ENCODE measurements at regions not wholly inside any gene's neighbourhood (a gene's known extent, or its start where the extent isn't known, plus 50 kb on each side); places are given as distances from the start of the nearest gene placed in this dataset.
"Not testable (repeated sequence)": the region's sequence is repeated elsewhere in the genome, so short reads cannot be mapped to it uniquely, and the experiment has no call there.

DNA sequence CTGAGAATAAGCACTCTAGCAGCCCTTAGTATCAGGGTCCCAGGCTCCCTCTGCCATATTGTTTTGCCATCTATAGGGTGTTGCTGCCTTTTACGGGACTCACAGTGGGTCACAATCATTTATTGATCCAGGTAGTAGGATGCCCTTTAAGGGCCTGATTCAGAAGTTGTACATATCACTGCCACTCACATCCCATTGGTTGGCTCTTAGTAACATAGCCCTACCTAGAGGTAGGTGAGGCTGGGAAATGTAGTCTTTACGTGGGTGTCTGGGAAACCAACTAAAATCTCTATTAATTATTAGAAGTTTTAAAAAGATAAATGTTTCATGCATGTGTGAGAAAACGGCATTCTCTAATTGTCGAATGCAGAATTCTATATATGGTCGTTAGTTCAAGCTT lies 78.8 kb upstream of the ATP5PO start:
- TF ChIP-seq, protein P1, sequence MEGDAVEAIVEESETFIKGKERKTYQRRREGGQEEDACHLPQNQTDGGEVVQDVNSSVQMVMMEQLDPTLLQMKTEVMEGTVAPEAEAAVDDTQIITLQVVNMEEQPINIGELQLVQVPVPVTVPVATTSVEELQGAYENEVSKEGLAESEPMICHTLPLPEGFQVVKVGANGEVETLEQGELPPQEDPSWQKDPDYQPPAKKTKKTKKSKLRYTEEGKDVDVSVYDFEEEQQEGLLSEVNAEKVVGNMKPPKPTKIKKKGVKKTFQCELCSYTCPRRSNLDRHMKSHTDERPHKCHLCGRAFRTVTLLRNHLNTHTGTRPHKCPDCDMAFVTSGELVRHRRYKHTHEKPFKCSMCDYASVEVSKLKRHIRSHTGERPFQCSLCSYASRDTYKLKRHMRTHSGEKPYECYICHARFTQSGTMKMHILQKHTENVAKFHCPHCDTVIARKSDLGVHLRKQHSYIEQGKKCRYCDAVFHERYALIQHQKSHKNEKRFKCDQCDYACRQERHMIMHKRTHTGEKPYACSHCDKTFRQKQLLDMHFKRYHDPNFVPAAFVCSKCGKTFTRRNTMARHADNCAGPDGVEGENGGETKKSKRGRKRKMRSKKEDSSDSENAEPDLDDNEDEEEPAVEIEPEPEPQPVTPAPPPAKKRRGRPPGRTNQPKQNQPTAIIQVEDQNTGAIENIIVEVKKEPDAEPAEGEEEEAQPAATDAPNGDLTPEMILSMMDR (IDR thresholded peaks at IDR 0.05; ENCODE audit: insufficient read depth, low read depth, low read length): no peak
- ChIA-PET CTCF (no interaction called here), POLR2A (no interaction called here)
- Histone ChIP-seq H3K4me3 (ENCODE audit: low read depth, low read length) (no peak overlapping the region), H3K36me3 (ENCODE audit: control insufficient read depth, insufficient read depth, low read length) (no peaks in the 10 kb centered on the region), H3K27me3 (ENCODE audit: control insufficient read depth, insufficient read depth, low read length) (peaks cover 2% of the 10 kb centered on the region)
- no peak for DNase-seq (ENCODE audit: low read depth)

DNA sequence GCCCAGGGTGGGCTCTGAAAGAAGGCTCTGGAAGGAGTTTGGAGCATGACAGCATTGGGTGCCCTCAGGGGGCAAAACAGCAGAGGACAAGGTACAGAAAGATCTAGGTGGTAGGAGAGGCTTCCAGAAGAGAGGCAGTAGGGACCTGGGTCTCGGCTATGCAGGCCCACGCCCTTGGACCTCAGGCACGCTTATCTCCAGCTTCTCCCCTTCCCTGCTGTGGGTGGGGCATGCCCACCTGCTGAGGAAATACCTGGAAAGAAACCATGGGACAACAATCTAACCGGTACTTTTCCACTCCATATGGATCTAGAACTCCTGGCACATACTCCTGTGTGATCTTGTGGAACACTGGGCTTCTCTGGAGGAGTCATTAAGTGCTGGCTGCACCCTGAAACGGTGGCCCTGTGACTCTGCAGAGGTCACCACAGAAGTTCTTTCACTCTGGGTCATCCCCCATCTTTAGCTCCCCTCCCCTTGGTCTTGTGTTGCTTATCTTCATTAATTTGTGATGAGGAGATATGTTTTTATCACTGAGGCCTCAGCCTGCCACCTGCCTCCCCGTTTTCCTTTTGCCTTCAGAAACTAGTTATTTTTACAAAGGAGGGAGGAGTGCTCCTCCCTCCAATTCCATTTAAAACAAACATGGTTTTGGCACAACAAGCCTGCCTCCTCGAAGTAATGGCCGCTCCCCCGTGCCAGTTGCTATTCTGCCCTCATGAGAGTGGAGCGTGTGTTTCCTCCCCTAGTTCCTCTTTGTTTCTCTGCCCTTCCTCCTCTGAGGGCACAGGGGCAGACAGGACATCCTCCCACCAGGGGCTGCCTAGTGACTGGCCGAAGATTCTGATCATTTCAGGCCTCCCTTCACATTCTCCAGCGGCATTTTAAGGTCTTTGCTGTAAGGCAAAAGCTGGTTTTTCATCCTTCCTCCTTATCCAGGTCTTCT lies 78.0 kb upstream of the ATP5PO start:
- DNase-seq (ENCODE audit: low read depth): no peak
- Histone ChIP-seq H3K27me3 (ENCODE audit: control insufficient read depth, insufficient read depth, low read length) (peaks cover 2% of the 10 kb centered on the region), H3K36me3 (ENCODE audit: control insufficient read depth, insufficient read depth, low read length) (no peaks in the 10 kb centered on the region), H3K4me3 (ENCODE audit: low read depth, low read length) (no peak overlapping the region)
- ChIA-PET POLR2A (no interaction called here), CTCF (no interaction called here)
- TF ChIP-seq, protein P1 (IDR thresholded peaks at IDR 0.05; ENCODE audit: insufficient read depth, low read depth, low read length): no peak

DNA sequence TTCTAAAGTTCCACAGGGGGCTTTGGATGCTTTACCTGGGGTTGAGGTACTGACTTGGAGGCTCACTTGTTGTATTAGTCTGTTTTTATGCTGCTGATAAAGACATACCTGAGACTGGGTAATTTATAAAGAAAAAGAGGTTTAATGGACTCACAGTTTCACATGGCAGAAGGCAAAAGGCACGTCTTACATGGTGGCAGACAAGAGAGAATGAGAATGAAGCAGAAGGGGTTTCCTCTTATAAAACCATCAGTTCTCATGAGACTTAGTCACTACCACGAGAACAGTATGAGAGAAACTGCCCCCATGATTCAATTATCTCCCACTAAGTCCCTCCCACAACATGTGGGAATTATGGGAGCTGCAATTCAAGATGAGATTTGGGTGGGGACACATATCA lies 76.8 kb upstream of the ATP5PO start:
- POLR2A ChIA-PET; DNase-seq (ENCODE audit: low read depth); CTCF ChIA-PET; H3K36me3 ChIP-seq (ENCODE audit: control insufficient read depth, insufficient read depth, low read length); H3K27me3 ChIP-seq (ENCODE audit: control insufficient read depth, insufficient read depth, low read length); H3K4me3 ChIP-seq (ENCODE audit: low read depth, low read length): not testable (repeated sequence)

DNA sequence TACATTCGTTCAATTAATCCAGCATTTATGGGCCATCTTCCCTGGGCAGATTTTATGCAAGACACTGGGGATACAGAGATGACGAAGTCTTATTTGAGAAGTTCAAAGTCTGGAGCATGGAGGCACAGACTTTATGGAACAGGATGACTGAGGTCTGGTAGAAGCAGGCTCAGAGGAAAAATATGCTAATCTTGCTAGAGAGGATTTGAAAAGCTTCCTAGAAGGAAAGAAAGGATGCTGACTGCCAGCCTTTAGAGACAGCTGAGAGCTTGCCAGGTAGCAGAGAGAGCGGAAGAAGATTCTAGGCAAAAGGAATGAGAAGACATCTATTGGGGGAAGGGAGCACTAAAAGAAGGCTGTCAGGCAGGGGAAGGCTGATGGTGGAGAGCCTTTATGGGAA lies 75.5 kb upstream of the ATP5PO start:
- peaks cover 2% of the 10 kb centered on the region for H3K27me3 ChIP-seq (ENCODE audit: control insufficient read depth, insufficient read depth, low read length)
- TF ChIP-seq, protein P1 (IDR thresholded peaks at IDR 0.05; ENCODE audit: insufficient read depth, low read depth, low read length): no peak
- ChIA-PET CTCF (no interaction called here), POLR2A (no interaction called here)
- H3K4me3 ChIP-seq (ENCODE audit: low read depth, low read length): no peak overlapping the region
- no peaks in the 10 kb centered on the region for H3K36me3 ChIP-seq (ENCODE audit: control insufficient read depth, insufficient read depth, low read length)
- no peak for DNase-seq (ENCODE audit: low read depth)

DNA sequence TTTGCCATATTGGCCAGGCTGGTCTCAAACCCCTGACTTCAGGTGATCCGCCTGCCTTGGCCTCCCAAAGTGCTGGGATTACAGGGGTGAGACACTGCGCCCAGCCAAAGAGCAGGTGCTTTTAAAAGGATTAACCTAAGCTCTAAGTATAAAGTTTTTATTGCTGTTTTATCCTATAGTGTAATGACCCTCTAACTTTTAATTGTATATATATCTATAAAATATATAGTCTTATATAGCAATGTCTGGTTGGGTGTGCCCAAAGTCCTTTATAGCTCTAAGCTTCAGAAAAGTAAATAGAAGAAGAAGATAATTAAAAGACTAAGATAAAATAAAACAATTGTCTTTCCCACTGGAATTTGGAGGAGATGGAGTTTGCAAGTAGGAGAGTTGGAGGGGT lies 73.8 kb upstream of the ATP5PO start:
- H3K36me3 ChIP-seq (ENCODE audit: control insufficient read depth, insufficient read depth, low read length): no peaks in the 10 kb centered on the region
- no peak for DNase-seq (ENCODE audit: low read depth)
- CTCF ChIA-PET: interaction anchor here (0.6 to 1.4 kb wide), 2 partner anchors 12 to 357 kb away, joined by 3 to 4 read pairs; no protein-coding TSS in a partner anchor
- H3K4me3 ChIP-seq (ENCODE audit: low read depth, low read length): no peak overlapping the region
- peaks cover 2% of the 10 kb centered on the region for H3K27me3 ChIP-seq (ENCODE audit: control insufficient read depth, insufficient read depth, low read length)
- POLR2A ChIA-PET: no interaction called here
- TF ChIP-seq, protein P1 (IDR thresholded peaks at IDR 0.05; ENCODE audit: insufficient read depth, low read depth, low read length): no peak
